Adrenal gland (tissue), 5 donors: ENCODE measurements at regions not wholly inside any gene's neighbourhood (a gene's known extent, or its start where the extent isn't known, plus 50 kb on each side); places are given as distances from the start of the nearest gene placed in this dataset.

Experiments
- CTCF ChIP-seq, 6 experiments: fragments of 450-650 bp in 4 of 6; fragments of 200-600 bp in 2 of 6; sonication (generic) in 1 of 6; IDR thresholded peaks; 1 replicate in 5 of 6; 2 replicates in 1 of 6; pipeline versions ENCODE4 v1.5.1 to v1.8.0; 2016 to 2021; ENCODE audit warnings: antibody characterized with exemption in 6 of 6, mild to moderate bottlenecking in 2 of 6, moderate library complexity in 1 of 6
- POLR2A ChIP-seq, 2 donors: fragments of 450-650 bp; IDR thresholded peaks; one replicate each; pipeline ENCODE4 v1.6.1; 2017; ENCODE audit warnings: antibody characterized with exemption in 2 of 2, mild to moderate bottlenecking in 2 of 2, moderate library complexity in 1 of 2
- donor health status: DM: no; HTN: no; CAD: no.

- TF ChIP-seq CTCF (IDR thresholded peaks at IDR 0.05) (no peak), POLR2A (IDR thresholded peaks at IDR 0.05) (no peak)
Measured at GRCh38 chr17:73875346-73875745, 231.1 kb upstream of the SDK2 start.
